Stomach smooth muscle (tissue), 2 donors: ENCODE measurements at regions not wholly inside any gene's neighbourhood (a gene's known extent, or its start where the extent isn't known, plus 50 kb on each side); places are given as distances from the start of the nearest gene placed in this dataset.

ENCODE experiments used
- H3K27ac ChIP-seq: one replicate; pipeline ENCODE4 v1.7.0; 2013; ENCODE audit warnings: mild to moderate bottlenecking, low read length, inconsistent platforms
- H3K27me3 ChIP-seq, 2 donors: one replicate each; pipeline ENCODE4 v1.7.0; 2013; ENCODE audit warnings: low read length in 2 of 2; ENCODE audit not compliant: insufficient read depth in 2 of 2, control insufficient read depth in 1 of 2
- H3K36me3 ChIP-seq, 2 donors: one replicate each; pipeline ENCODE4 v1.7.0; 2013; ENCODE audit warnings: low read length in 2 of 2; ENCODE audit not compliant: control insufficient read depth in 2 of 2, insufficient read depth in 2 of 2
- H3K4me1 ChIP-seq: one replicate; pipeline ENCODE4 v1.7.0; 2013; ENCODE audit warnings: low read length; ENCODE audit not compliant: control insufficient read depth, insufficient read depth
- H3K4me3 ChIP-seq, 2 donors: one replicate each; pipeline ENCODE4 v1.7.0; 2013; ENCODE audit warnings: low read length in 2 of 2
- H3K9ac ChIP-seq, 2 donors: one replicate each; pipeline ENCODE4 v1.7.0; 2013; ENCODE audit warnings: low read length in 2 of 2, mild to moderate bottlenecking in 1 of 2
- H3K9me3 ChIP-seq, 2 donors: one replicate each; pipeline ENCODE4 v1.7.0; 2013; ENCODE audit warnings: low read length in 2 of 2; ENCODE audit not compliant: control insufficient read depth in 2 of 2
- donor health status: healthy.
- donor health status: Pancreatic carcinoma.

GRCh38 chr1:96292141-96292540 is 429.4 kb upstream of the PTBP2 start:
- Histone ChIP-seq H3K4me1 (no peaks in the 10 kb centered on the region), H3K9me3 (peaks cover 0 to 7% of the 10 kb centered on the region in 2 donors), H3K9ac (no peak overlapping the region), H3K27ac (no peak overlapping the region), H3K4me3 (no peak overlapping the region), H3K36me3 (no peaks in the 10 kb centered on the region), H3K27me3 (no peaks in the 10 kb centered on the region)

- Histone ChIP-seq H3K27ac (no peak overlapping the region), H3K9ac (no peak overlapping the region), H3K4me1 (no peaks in the 10 kb centered on the region), H3K36me3 (no peaks in the 10 kb centered on the region), H3K4me3 (no peak overlapping the region), H3K27me3 (no peaks in the 10 kb centered on the region), H3K9me3 (peaks cover 0 to 3% of the 10 kb centered on the region in 2 donors)
Measured at GRCh38 chr1:96296991-96297390, 424.6 kb upstream of the PTBP2 start.

- no peak overlapping the region for H3K9ac ChIP-seq
- H3K4me3 ChIP-seq = no peak overlapping the region
- H3K36me3 ChIP-seq = no peaks in the 10 kb centered on the region
- H3K27me3 ChIP-seq = no peaks in the 10 kb centered on the region
- no peaks in the 10 kb centered on the region for H3K4me1 ChIP-seq
- no peak overlapping the region for H3K27ac ChIP-seq
- no peaks in the 10 kb centered on the region for H3K9me3 ChIP-seq
Measured at GRCh38 chr1:96306809-96307560, 414.6 kb upstream of the PTBP2 start.

GRCh38 chr1:96308314-96308713 is 413.3 kb upstream of the PTBP2 start:
- Histone ChIP-seq H3K4me3 (no peak overlapping the region), H3K9ac (no peak overlapping the region), H3K27ac (no peak overlapping the region), H3K9me3 (no peaks in the 10 kb centered on the region), H3K27me3 (no peaks in the 10 kb centered on the region), H3K36me3 (no peaks in the 10 kb centered on the region), H3K4me1 (no peaks in the 10 kb centered on the region)

GRCh38 chr1:96309783-96310182 is 411.8 kb upstream of the PTBP2 start:
- no peak overlapping the region for H3K9ac ChIP-seq
- H3K27me3 ChIP-seq = no peaks in the 10 kb centered on the region
- no peaks in the 10 kb centered on the region for H3K9me3 ChIP-seq

GRCh38 chr1:96313216-96313615 is 408.4 kb upstream of the PTBP2 start:
- Histone ChIP-seq H3K9ac (no peak overlapping the region), H3K4me3 (no peak overlapping the region), H3K9me3 (no peaks in the 10 kb centered on the region), H3K27me3 (no peaks in the 10 kb centered on the region), H3K27ac (no peak overlapping the region), H3K4me1 (no peaks in the 10 kb centered on the region), H3K36me3 (no peaks in the 10 kb centered on the region)

More at GRCh38 chr1:96309783-96310182, 411.8 kb upstream of the PTBP2 start:
- no peak overlapping the region for H3K27ac ChIP-seq
- no peaks in the 10 kb centered on the region for H3K36me3 ChIP-seq
- no peak overlapping the region for H3K4me3 ChIP-seq
- H3K4me1 ChIP-seq = no peaks in the 10 kb centered on the region

- H3K4me1 ChIP-seq = no peaks in the 10 kb centered on the region
- no peak overlapping the region for H3K27ac ChIP-seq
Measured at GRCh38 chr1:96329121-96329520, 392.5 kb upstream of the PTBP2 start.

GRCh38 chr1:96331596-96331995 is 390.0 kb upstream of the PTBP2 start:
- H3K4me3 ChIP-seq = no peak overlapping the region
- H3K27me3 ChIP-seq = no peaks in the 10 kb centered on the region
- H3K4me1 ChIP-seq = no peaks in the 10 kb centered on the region
- H3K9ac ChIP-seq = no peak overlapping the region
- no peaks in the 10 kb centered on the region for H3K36me3 ChIP-seq
- no peaks in the 10 kb centered on the region for H3K9me3 ChIP-seq
- no peak overlapping the region for H3K27ac ChIP-seq

More at GRCh38 chr1:96329121-96329520, 392.5 kb upstream of the PTBP2 start:
- H3K36me3 ChIP-seq = no peaks in the 10 kb centered on the region
- no peaks in the 10 kb centered on the region for H3K9me3 ChIP-seq
- no peak overlapping the region for H3K9ac ChIP-seq
- H3K4me3 ChIP-seq = no peak overlapping the region
- H3K27me3 ChIP-seq = no peaks in the 10 kb centered on the region

- H3K4me1 ChIP-seq = no peaks in the 10 kb centered on the region
- no peaks in the 10 kb centered on the region for H3K9me3 ChIP-seq
- H3K9ac ChIP-seq = no peak overlapping the region
- no peak overlapping the region for H3K4me3 ChIP-seq
- no peaks in the 10 kb centered on the region for H3K27me3 ChIP-seq
- no peaks in the 10 kb centered on the region for H3K36me3 ChIP-seq
- no peak overlapping the region for H3K27ac ChIP-seq
Measured at GRCh38 chr1:96333522-96334235, 387.9 kb upstream of the PTBP2 start.

- Histone ChIP-seq H3K9ac (no peak overlapping the region), H3K4me1 (no peaks in the 10 kb centered on the region), H3K36me3 (no peaks in the 10 kb centered on the region), H3K27ac (no peak overlapping the region), H3K27me3 (no peaks in the 10 kb centered on the region), H3K9me3 (no peaks in the 10 kb centered on the region), H3K4me3 (no peak overlapping the region)
Measured at GRCh38 chr1:96334236-96334557, 387.4 kb upstream of the PTBP2 start.

- Histone ChIP-seq H3K36me3 (no peaks in the 10 kb centered on the region), H3K27me3 (no peaks in the 10 kb centered on the region), H3K4me3 (no peak overlapping the region), H3K9me3 (no peaks in the 10 kb centered on the region), H3K9ac (no peak overlapping the region), H3K4me1 (no peaks in the 10 kb centered on the region), H3K27ac (no peak overlapping the region)
Measured at GRCh38 chr1:96338622-96339021, 383.0 kb upstream of the PTBP2 start.
